ENCODE measurements at regions not wholly inside any gene's neighbourhood (a gene's known extent, or its start where the extent isn't known, plus 50 kb on each side); places are given as distances from the start of the nearest gene placed in this dataset.

- TF ChIP-seq CTCF (IDR thresholded peaks at IDR 0.05; ENCODE audit: poor library complexity) (no peak), EZH2 (IDR thresholded peaks at IDR 0.05; ENCODE audit: borderline replicate concordance) (no peak)
These were observed 585.5 kb downstream of the INHBA start for GRCh38 chr7:41117431-41117830.
